Cardiac muscle cell (in vitro differentiated cells and primary cell): ENCODE measurements at regions not wholly inside any gene's neighbourhood (a gene's known extent, or its start where the extent isn't known, plus 50 kb on each side); places are given as distances from the start of the nearest gene placed in this dataset.

Experiments
- DNase-seq, 2 donors: peaks; one replicate each; pipeline versions ENCODE4 v3.0.0 to v3.0.0-alpha.2; 2010 to 2017; ENCODE audit warnings: low read depth in 1 of 2, low spot score in 1 of 2
- H3K27ac ChIP-seq: fragments of 200-600 bp; sonication (generic); 2 replicates; pipeline ENCODE4 v1.5.1; 2016
- H3K27me3 ChIP-seq: fragments of 200-600 bp; sonication (generic); 2 replicates; pipeline ENCODE4 v1.6.0; 2016; ENCODE audit warnings: control low read depth
- H3K36me3 ChIP-seq: fragments of 200-600 bp; sonication (generic); 2 replicates; pipeline ENCODE4 v1.5.1; 2016; ENCODE audit warnings: control low read depth
- H3K4me1 ChIP-seq: fragments of 200-600 bp; sonication (generic); 2 replicates; pipeline ENCODE4 v1.8.1; 2017; ENCODE audit warnings: low read depth, mild to moderate bottlenecking, mixed run types
- H3K4me3 ChIP-seq: fragments of 200-600 bp; sonication (generic); 2 replicates; pipeline ENCODE4 v1.5.1; 2016; ENCODE audit warnings: mild to moderate bottlenecking
- H3K9me3 ChIP-seq: fragments of 200-600 bp; sonication (generic); 2 replicates; pipeline ENCODE4 v1.5.1; 2017; ENCODE audit warnings: low read depth, mild to moderate bottlenecking, control low read depth
- CTCF ChIP-seq: IDR thresholded peaks from 2 replicates; pipeline ENCODE4 v1.5.1; 2012; ENCODE audit warnings: low read depth, mild to moderate bottlenecking, low read length

GRCh38 chr13:85710545-85710944 lies 88.7 kb downstream of the SLITRK6 start:
- Histone ChIP-seq H3K4me3 (no peak overlapping the region), H3K9me3 (no peaks in the 10 kb centered on the region), H3K4me1 (no peaks in the 10 kb centered on the region), H3K27ac (no peak overlapping the region), H3K27me3 (no peaks in the 10 kb centered on the region), H3K36me3 (no peaks in the 10 kb centered on the region)
- TF ChIP-seq CTCF = no peak
- DNase-seq = no peak

DNA sequence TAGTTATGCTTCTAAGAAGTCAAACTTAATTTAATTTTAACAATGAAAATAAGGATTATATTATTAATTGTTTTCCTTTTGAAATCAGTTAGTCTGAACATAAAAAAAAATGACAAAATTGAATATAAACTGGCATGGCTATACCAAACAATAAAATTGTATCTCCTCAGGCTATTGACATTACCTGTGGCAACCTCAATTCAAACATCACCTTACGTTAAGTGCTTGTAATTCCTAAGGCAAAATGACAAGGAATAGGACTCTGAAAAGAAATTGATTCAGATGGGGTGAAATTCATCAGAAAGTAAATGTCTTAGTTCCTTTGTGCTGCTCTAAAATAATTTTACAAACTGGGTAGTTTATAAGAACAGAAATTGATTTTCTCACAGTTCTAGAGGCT lies 89.5 kb downstream of the SLITRK6 start:
- TF ChIP-seq CTCF = no peak
- DNase-seq = no peak
- Histone ChIP-seq H3K27me3 (no peaks in the 10 kb centered on the region), H3K9me3 (no peaks in the 10 kb centered on the region), H3K27ac (no peak overlapping the region), H3K4me3 (no peak overlapping the region), H3K36me3 (no peaks in the 10 kb centered on the region), H3K4me1 (no peaks in the 10 kb centered on the region)

DNA sequence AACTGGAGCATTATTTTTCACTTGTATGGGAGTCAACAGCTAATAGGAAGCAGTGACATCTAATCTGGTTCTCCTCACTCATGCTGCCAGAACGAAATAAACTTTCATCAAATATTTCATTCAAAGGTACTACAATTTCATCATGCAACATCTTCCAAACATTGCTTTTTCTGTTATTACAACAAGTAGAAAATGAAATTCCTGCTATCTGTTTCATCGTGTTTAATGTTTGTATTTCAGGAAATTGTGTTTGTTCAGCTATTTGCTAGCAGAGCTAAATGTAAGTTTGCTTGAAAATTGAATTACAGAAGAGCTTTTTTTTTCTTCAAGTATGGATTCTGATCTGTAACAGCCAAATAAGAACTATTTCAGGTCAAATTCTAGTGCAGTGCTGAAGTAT lies 90.1 kb downstream of the SLITRK6 start:
- Histone ChIP-seq H3K9me3 (no peaks in the 10 kb centered on the region), H3K36me3 (no peaks in the 10 kb centered on the region), H3K27ac (no peak overlapping the region), H3K4me1 (no peaks in the 10 kb centered on the region), H3K27me3 (no peaks in the 10 kb centered on the region), H3K4me3 (no peak overlapping the region)
- peak in 1 of 2 donors; percentile 1 for DNase-seq
- TF ChIP-seq CTCF = no peak

- Histone ChIP-seq H3K27ac (no peak overlapping the region), H3K4me1 (no peaks in the 10 kb centered on the region), H3K27me3 (no peaks in the 10 kb centered on the region), H3K36me3 (no peaks in the 10 kb centered on the region), H3K9me3 (no peaks in the 10 kb centered on the region), H3K4me3 (no peak overlapping the region)
- no peak for TF ChIP-seq CTCF
- no peak for DNase-seq
Measured at GRCh38 chr13:85700906-85701305, 98.3 kb downstream of the SLITRK6 start.

GRCh38 chr13:85698256-85698655 lies 101.0 kb downstream of the SLITRK6 start:
- H3K4me1 ChIP-seq = no peaks in the 10 kb centered on the region
- H3K36me3 ChIP-seq = no peaks in the 10 kb centered on the region
- TF ChIP-seq CTCF = no peak
- no peak for DNase-seq
- no peaks in the 10 kb centered on the region for H3K9me3 ChIP-seq
- no peaks in the 10 kb centered on the region for H3K27me3 ChIP-seq
- H3K27ac ChIP-seq = no peak overlapping the region
- no peak overlapping the region for H3K4me3 ChIP-seq

DNA sequence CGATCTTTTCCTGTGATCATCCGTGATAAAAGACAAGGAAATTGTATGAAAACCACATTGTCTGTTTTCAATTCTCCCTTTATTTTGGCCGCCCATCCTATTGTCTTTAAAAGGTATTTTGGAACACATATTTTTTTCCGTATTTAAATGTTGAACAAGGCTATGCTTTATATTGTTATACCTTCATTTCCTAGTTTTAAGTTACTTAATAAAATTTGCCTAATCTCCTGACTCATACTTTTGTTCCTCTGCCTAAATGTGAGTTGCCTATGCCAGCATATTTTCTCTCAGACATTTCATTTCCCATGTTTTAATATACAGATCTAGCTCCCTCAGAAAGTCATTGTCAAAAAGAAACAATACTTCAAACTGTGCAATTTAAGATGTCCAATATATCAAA lies 104.2 kb downstream of the SLITRK6 start:
- H3K4me3 ChIP-seq = no peak overlapping the region
- no peak overlapping the region for H3K27ac ChIP-seq
- H3K36me3 ChIP-seq = no peaks in the 10 kb centered on the region
- no peaks in the 10 kb centered on the region for H3K27me3 ChIP-seq
- DNase-seq = no peak
- TF ChIP-seq CTCF = no peak
- H3K9me3 ChIP-seq = no peaks in the 10 kb centered on the region
- H3K4me1 ChIP-seq = no peaks in the 10 kb centered on the region
